BJ (cell line): ENCODE measurements at regions not wholly inside any gene's neighbourhood (a gene's known extent, or its start where the extent isn't known, plus 50 kb on each side); places are given as distances from the start of the nearest gene placed in this dataset.

Experiments used
- CTCF ChIA-PET: fragments of 350-600 bp; formaldehyde crosslinking; extraction: SDS; loops from one replicate; lab custom pipeline; 2021; ENCODE audit warnings: antibody characterized with exemption, inconsistent platforms; lab: Yijun Ruan, JAX
- POLR2A ChIA-PET: fragments of 300-600 bp; sonication (Branson Sonifier 250); formaldehyde crosslinking; extraction: SDS; loops from one replicate; lab custom pipeline; 2021; ENCODE audit warnings: antibody characterized with exemption; lab: Charles Lee
- DNase-seq: peaks from one replicate; pipeline ENCODE4 v3.0.0-alpha.2; 2011; ENCODE audit warnings: low read depth
- H3K27me3 ChIP-seq: 2 replicates; pipeline ENCODE4 v1.6.0; 2011; ENCODE audit warnings: low read length; ENCODE audit not compliant: control insufficient read depth, insufficient read depth
- H3K36me3 ChIP-seq: 2 replicates; pipeline ENCODE4 v1.5.1; 2011; ENCODE audit warnings: low read length; ENCODE audit not compliant: control insufficient read depth, insufficient read depth
- H3K4me3 ChIP-seq: 2 replicates; pipeline ENCODE4 v1.5.1; 2011; ENCODE audit warnings: low read depth, mild to moderate bottlenecking, control low read depth, low read length
- TF ChIP-seq, protein P1 (sequence below): IDR thresholded peaks from 2 replicates; pipeline ENCODE4 v1.5.1; 2011; ENCODE audit warnings: low read depth, mild to moderate bottlenecking, control low read depth, inconsistent platforms, low read length, moderate library complexity; ENCODE audit not compliant: insufficient read depth

DNA sequence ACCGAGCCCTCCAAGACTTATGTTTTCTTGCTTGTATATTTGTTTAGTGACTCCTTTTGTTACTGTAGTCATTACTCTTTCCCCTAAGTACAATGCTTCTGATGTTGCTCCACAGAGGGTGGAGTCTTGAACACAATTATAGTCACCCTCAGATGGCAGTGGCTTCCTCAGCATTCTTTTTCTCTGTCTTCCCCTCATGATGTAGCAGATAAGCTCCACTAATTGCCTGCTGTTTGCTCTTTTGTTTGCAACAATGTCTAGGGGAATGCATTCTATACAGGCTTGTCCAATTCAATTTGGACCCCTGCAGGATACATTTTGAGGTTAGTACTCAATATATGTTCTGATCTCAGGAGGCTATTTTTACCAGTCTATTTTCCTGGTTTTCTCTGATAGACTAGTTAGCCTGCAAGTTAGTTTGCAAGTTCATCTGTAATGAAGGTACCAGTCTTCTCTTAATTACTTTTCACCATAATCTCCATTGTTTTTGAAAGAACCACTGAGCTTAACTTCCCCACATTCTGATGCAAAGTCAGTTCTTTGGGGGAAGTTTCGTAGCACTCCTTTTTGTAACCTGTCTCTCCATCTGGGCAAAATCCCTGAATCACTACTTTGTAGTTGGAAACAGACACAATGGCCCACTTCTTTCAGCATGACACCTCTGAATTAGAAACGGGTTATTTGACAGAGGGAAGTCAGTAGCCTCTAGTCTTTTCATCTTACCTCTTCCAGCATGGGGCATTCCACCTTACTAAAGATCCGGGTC lies 1509.2 kb downstream of the CDH11 start:
- CTCF ChIA-PET: interaction anchor here (0.6 kb wide), 1 partner anchor 1921 kb away, joined by 3 read pairs; no protein-coding TSS in a partner anchor
- TF ChIP-seq, protein P1, sequence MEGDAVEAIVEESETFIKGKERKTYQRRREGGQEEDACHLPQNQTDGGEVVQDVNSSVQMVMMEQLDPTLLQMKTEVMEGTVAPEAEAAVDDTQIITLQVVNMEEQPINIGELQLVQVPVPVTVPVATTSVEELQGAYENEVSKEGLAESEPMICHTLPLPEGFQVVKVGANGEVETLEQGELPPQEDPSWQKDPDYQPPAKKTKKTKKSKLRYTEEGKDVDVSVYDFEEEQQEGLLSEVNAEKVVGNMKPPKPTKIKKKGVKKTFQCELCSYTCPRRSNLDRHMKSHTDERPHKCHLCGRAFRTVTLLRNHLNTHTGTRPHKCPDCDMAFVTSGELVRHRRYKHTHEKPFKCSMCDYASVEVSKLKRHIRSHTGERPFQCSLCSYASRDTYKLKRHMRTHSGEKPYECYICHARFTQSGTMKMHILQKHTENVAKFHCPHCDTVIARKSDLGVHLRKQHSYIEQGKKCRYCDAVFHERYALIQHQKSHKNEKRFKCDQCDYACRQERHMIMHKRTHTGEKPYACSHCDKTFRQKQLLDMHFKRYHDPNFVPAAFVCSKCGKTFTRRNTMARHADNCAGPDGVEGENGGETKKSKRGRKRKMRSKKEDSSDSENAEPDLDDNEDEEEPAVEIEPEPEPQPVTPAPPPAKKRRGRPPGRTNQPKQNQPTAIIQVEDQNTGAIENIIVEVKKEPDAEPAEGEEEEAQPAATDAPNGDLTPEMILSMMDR: no peak
- no peaks in the 10 kb centered on the region for H3K36me3 ChIP-seq
- no peaks in the 10 kb centered on the region for H3K27me3 ChIP-seq
- POLR2A ChIA-PET: no interaction called here
- DNase-seq: no peak
- no peak overlapping the region for H3K4me3 ChIP-seq

DNA sequence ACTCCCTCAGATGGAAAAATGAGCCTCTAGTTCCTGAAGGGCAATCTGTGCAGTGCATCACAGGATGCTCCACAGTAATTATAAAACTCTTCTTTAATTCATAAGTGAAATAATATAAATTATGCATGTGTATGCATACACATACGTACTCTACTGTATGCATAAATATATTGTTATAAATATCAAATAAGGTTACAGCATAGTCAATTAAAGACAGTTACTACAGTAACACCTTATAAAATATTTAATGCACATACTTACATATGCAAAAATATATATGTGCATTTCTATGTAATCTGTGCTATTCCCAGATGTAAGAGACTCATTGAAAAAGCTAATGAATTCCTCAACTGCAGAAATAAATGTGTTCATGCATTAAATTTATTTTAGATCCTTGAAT lies 1515.1 kb downstream of the CDH11 start:
- Histone ChIP-seq H3K4me3 (no peak overlapping the region), H3K27me3 (no peaks in the 10 kb centered on the region), H3K36me3 (no peaks in the 10 kb centered on the region)
- TF ChIP-seq, protein P1: no peak
- CTCF ChIA-PET: interaction anchor here (0.7 kb wide), 1 partner anchor 1438 kb away, joined by 4 read pairs; no protein-coding TSS in a partner anchor
- POLR2A ChIA-PET: no interaction called here
- DNase-seq: no peak

DNA sequence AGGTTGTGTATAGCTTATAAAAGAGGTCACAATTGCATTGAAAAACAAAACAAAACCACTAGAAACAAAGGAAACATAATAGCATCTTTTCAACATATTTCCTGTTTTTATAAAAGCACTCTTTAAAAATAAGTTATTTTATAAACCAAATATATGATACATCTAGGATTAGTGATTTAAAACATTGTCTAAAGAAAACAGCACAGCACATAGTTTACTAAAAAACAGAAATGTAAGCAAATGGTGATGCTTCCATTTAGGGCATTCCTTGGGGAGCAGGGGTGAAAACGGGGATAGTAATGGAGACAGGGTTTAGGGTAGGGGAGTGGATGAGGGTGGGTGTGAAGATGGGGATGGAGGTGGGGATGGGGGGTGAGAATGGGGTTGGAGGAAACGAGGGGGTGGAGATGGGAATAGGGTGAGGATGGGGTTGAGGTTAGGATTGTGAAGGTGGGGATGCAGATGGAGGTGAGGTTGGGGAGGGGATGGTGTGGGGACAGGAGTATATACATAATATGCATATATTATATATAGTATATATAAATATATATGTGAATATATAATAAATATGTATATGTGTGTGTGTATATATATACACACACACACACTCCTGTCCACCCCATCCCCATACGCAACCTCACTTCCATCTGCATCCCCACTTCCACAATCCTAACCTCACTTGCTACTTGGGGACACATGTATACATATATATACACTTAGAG lies 1519.5 kb downstream of the CDH11 start:
- TF ChIP-seq, protein P1: no peak
- no peak for DNase-seq
- Histone ChIP-seq H3K36me3 (no peaks in the 10 kb centered on the region), H3K27me3 (no peaks in the 10 kb centered on the region), H3K4me3 (no peak overlapping the region)
- ChIA-PET POLR2A (no interaction called here), CTCF (interaction anchor here (0.5 to 0.7 kb wide), 2 partner anchors 9 to 240 kb away, joined by 3 to 4 read pairs; no protein-coding TSS in a partner anchor)

DNA sequence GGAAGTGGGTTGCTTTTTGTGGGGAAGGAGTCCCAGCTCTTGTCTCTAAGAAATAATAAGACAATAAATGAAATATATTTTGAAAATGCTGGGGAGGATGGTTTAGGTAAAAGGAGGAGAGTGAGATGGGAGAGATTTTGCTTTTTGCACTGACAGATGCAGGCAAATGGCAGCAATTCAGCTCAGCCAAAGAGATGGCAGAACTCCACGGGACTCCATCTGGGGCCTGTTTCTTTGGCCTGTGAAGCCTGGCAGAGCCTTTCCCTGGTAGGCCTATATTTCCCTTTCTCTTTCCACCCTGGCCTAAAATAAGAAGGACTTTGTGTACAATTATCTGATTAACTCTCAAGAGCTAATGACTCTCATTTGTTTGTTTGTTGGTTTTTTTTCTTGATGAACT lies 1525.1 kb downstream of the CDH11 start:
- no peak for DNase-seq
- H3K36me3 ChIP-seq: no peaks in the 10 kb centered on the region
- H3K4me3 ChIP-seq: no peak overlapping the region
- TF ChIP-seq, protein P1: no peak
- ChIA-PET CTCF (no interaction called here), POLR2A (no interaction called here)
- H3K27me3 ChIP-seq: no peaks in the 10 kb centered on the region

DNA sequence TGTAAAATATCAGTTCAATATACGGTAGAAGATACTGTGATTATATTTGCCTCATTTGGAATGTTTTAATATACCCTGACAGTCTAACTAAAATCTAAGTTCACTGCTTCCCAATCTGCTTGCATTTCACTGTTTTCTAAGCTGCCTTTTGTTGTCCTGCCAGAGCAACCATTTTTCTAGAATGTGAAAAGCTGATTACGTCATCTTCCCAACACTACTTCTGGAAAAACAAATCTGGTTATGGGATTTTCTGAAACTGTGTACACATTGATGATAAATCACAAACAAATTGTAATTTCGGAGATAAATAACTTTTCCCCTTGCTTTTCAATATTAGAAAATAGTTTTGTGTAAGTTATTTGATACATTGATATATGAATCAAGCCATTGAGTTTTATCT lies 1529.0 kb downstream of the CDH11 start:
- H3K4me3 ChIP-seq: no peak overlapping the region
- ChIA-PET POLR2A (no interaction called here), CTCF (interaction anchor here (0.6 kb wide), 1 partner anchor 31 kb away, joined by 3 read pairs; no protein-coding TSS in a partner anchor)
- no peak for DNase-seq
- H3K27me3 ChIP-seq: no peaks in the 10 kb centered on the region
- H3K36me3 ChIP-seq: no peaks in the 10 kb centered on the region
- TF ChIP-seq, protein P1: no peak
